HG03439 (cell line): ENCODE measurements at regions not wholly inside any gene's neighbourhood (a gene's known extent, or its start where the extent isn't known, plus 50 kb on each side); places are given as distances from the start of the nearest gene placed in this dataset.

Experiments used
- ATAC-seq: cut with Tn5 transposase; IDR thresholded peaks from one replicate; pipeline ENCODE4 v1.9.1; 2021; ENCODE audit warnings: mild to moderate bottlenecking, moderate library complexity; ENCODE audit not compliant: unreplicated experiment

GRCh38 chr1:189350983-189351616, 1126.6 kb downstream of the BRINP3 start:
- no peak for ATAC-seq

- ATAC-seq, result no peak
These were observed 1125.7 kb downstream of the BRINP3 start for GRCh38 chr1:189351960-189352359.

GRCh38 chr1:189356206-189356605, 1121.5 kb downstream of the BRINP3 start:
- ATAC-seq, result no peak

GRCh38 chr1:189357317-189357716, 1120.3 kb downstream of the BRINP3 start:
- no peak for ATAC-seq

GRCh38 chr1:189369612-189370011, 1108.1 kb downstream of the BRINP3 start:
- ATAC-seq, result no peak

GRCh38 chr1:189374816-189375215, 1102.8 kb downstream of the BRINP3 start:
- no peak for ATAC-seq

GRCh38 chr1:189405419-189405818, 1072.2 kb downstream of the BRINP3 start:
- ATAC-seq, result no peak

GRCh38 chr1:189409774-189410173, 1067.9 kb downstream of the BRINP3 start:
- no peak for ATAC-seq

GRCh38 chr1:189424746-189425331, 1052.8 kb downstream of the BRINP3 start:
- ATAC-seq, result no peak

- ATAC-seq, result no peak
These were observed 1048.1 kb downstream of the BRINP3 start for GRCh38 chr1:189429610-189430009.

GRCh38 chr1:189431447-189431846, 1046.2 kb downstream of the BRINP3 start:
- no peak for ATAC-seq

- ATAC-seq, result no peak
These were observed 1044.9 kb downstream of the BRINP3 start for GRCh38 chr1:189432753-189433152.

- no peak for ATAC-seq
These were observed 1043.2 kb downstream of the BRINP3 start for GRCh38 chr1:189434461-189434860.

GRCh38 chr1:189435398-189435797, 1042.3 kb downstream of the BRINP3 start:
- no peak for ATAC-seq

- ATAC-seq, result no peak
These were observed 1038.9 kb downstream of the BRINP3 start for GRCh38 chr1:189438808-189439207.

GRCh38 chr1:189463166-189463565, 1014.5 kb downstream of the BRINP3 start:
- no peak for ATAC-seq

GRCh38 chr1:189496768-189497167, 980.9 kb downstream of the BRINP3 start:
- no peak for ATAC-seq

- ATAC-seq, result no peak
These were observed 977.9 kb downstream of the BRINP3 start for GRCh38 chr1:189499736-189500135.

GRCh38 chr1:189500778-189501177, 976.9 kb downstream of the BRINP3 start:
- no peak for ATAC-seq

GRCh38 chr1:189510827-189511226, 966.8 kb downstream of the BRINP3 start:
- ATAC-seq, result no peak

- no peak for ATAC-seq
These were observed 964.6 kb downstream of the BRINP3 start for GRCh38 chr1:189513091-189513490.

- ATAC-seq, result no peak
These were observed 955.2 kb downstream of the BRINP3 start for GRCh38 chr1:189522441-189522840.

GRCh38 chr1:189524501-189524900, 953.2 kb downstream of the BRINP3 start:
- no peak for ATAC-seq
